GM12892 (cell line): ENCODE measurements at regions not wholly inside any gene's neighbourhood (a gene's known extent, or its start where the extent isn't known, plus 50 kb on each side); places are given as distances from the start of the nearest gene placed in this dataset.

Experiments used
- POLR2A ChIP-seq: IDR thresholded peaks from 2 replicates; pipeline ENCODE4 v1.6.1; 2011; ENCODE audit warnings: low read depth, low read length, control low read depth
- POLR2AphosphoS5 ChIP-seq: IDR thresholded peaks from 2 replicates; pipeline ENCODE4 v1.6.1; 2011; ENCODE audit warnings: low read depth, low read length, control low read depth
- TAF1 ChIP-seq: IDR thresholded peaks from 2 replicates; pipeline ENCODE4 v1.6.1; 2011; ENCODE audit warnings: low read depth, mild to moderate bottlenecking, control low read depth, low read length, borderline replicate concordance

DNA sequence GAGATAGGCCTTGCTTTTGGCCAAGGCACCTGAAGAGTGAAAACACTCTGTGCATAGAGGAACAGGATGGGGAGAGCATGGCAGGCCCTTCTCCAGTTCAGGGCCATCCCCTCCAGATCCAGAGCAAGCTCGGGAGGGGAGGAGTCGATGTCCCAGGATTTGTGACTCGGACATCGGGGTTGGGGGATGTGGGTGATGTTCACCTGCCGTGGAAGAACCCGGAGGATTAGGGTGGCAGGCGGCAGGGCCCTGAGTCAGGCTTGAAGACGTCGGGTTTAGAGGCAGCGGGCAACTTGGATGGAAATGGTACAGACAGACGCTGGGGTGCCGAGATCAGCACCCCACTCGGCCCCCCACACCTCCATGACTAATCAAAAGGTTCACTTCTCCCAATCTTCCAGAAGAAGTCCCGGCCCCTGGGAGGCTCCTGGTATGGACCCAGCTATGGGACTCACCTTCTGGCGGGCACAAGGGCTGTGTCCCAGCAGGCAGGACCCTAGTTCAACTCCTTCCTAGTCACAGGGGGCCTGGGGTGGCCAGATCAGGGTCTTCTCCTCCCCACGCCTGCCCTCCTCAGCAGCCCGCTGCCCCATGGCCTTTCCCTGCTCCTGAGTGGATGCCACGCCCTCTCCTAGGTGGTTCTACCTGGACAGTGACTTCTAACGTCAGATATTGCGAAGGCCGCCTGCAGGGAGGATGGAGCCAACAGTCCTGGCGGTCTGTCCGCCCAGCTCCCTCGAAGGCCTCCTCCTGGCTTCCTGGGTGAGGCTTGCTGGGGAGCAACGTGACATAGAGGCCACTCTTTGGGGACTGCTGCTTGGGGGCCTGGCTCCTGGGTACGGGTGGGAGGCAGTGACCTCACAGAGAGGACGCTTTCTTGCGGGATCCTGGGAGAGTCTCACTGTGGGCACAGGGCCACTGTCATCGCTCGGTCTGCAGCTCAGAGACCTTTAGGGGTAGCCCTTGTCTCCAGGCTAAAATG, 792.5 kb downstream of the BRD1 start:
- TF ChIP-seq POLR2AphosphoS5, result no peak
- TF ChIP-seq POLR2A, result no peak
- TF ChIP-seq TAF1, result no peak
